Loucy (cell line): ENCODE measurements at regions not wholly inside any gene's neighbourhood (a gene's known extent, or its start where the extent isn't known, plus 50 kb on each side); places are given as distances from the start of the nearest gene placed in this dataset.

Experiments used
- H2AFZ ChIP-seq: fragments of 200-600 bp; sonication (generic); 2 replicates; pipeline ENCODE4 v1.6.0; 2016; ENCODE audit warnings: antibody characterized with exemption, mild to moderate bottlenecking, low read length, moderate library complexity
- H3F3A ChIP-seq: fragments of 200-600 bp; 2 replicates; pipeline ENCODE4 v1.6.0; 2016; ENCODE audit warnings: antibody characterized with exemption, low read depth, mild to moderate bottlenecking
- H3K27me3 ChIP-seq: fragments of 200-600 bp; sonication (generic); 2 replicates; pipeline ENCODE4 v1.6.1; 2014; ENCODE audit warnings: low read length, mild to moderate bottlenecking; ENCODE audit not compliant: insufficient read depth, poor library complexity, severe bottlenecking
- H3K36me3 ChIP-seq: fragments of 200-600 bp; sonication (generic); 2 replicates; pipeline ENCODE4 v1.6.1; 2016; ENCODE audit warnings: low read length; ENCODE audit not compliant: insufficient read depth
- H3K4me1 ChIP-seq: fragments of 200-600 bp; sonication (generic); 2 replicates; pipeline ENCODE4 v1.5.1; 2014; ENCODE audit warnings: low read length, mild to moderate bottlenecking; ENCODE audit not compliant: insufficient read depth, poor library complexity, severe bottlenecking
- H3K4me2 ChIP-seq: fragments of 200-600 bp; sonication (generic); 2 replicates; pipeline ENCODE4 v1.6.0; 2014; ENCODE audit warnings: antibody characterized with exemption, low read length, low read depth, mild to moderate bottlenecking; ENCODE audit not compliant: poor library complexity, severe bottlenecking
- H3K4me3 ChIP-seq: fragments of 200-600 bp; sonication (generic); 2 replicates; pipeline ENCODE4 v1.5.1; 2014; ENCODE audit warnings: low read length, mild to moderate bottlenecking, mixed read lengths; ENCODE audit not compliant: poor library complexity, severe bottlenecking
- H3K79me2 ChIP-seq: fragments of 200-600 bp; sonication (generic); 2 replicates; pipeline ENCODE4 v1.6.1; 2014; ENCODE audit warnings: low read length; ENCODE audit not compliant: insufficient read depth
- H3K9ac ChIP-seq: fragments of 200-600 bp; sonication (generic); 2 replicates; pipeline ENCODE4 v1.6.0; 2014; ENCODE audit warnings: mild to moderate bottlenecking, low read depth, low read length, moderate library complexity; ENCODE audit not compliant: poor library complexity, severe bottlenecking
- H3K9me2 ChIP-seq: fragments of 200-600 bp; sonication (generic); replicated peaks from 2 replicates; pipeline ENCODE4 v1.6.1; 2016; ENCODE audit warnings: low read depth, low read length, mixed read lengths
- H3K9me3 ChIP-seq: fragments of 200-600 bp; sonication (generic); 2 replicates; pipeline ENCODE4 v1.6.1; 2014; ENCODE audit warnings: mild to moderate bottlenecking, antibody characterized with exemption, low read length, low read depth; ENCODE audit not compliant: insufficient read depth
- H4K20me1 ChIP-seq: fragments of 200-600 bp; sonication (generic); 2 replicates; pipeline ENCODE4 v1.6.0; 2014; ENCODE audit warnings: antibody characterized with exemption, low read length, mild to moderate bottlenecking; ENCODE audit not compliant: insufficient read depth, poor library complexity, severe bottlenecking
- CTCF ChIP-seq: fragments of 200-600 bp; sonication (generic); conservative IDR thresholded peaks from 2 replicates; pipeline ENCODE4 v1.5.1; 2014; ENCODE audit warnings: mild to moderate bottlenecking, antibody characterized with exemption, low read length
- EZH2phosphoT487 ChIP-seq: fragments of 200-600 bp; IDR thresholded peaks from 2 replicates; pipeline ENCODE4 v1.6.1; 2018; ENCODE audit warnings: antibody characterized with exemption, mild to moderate bottlenecking, moderate library complexity, borderline replicate concordance

DNA sequence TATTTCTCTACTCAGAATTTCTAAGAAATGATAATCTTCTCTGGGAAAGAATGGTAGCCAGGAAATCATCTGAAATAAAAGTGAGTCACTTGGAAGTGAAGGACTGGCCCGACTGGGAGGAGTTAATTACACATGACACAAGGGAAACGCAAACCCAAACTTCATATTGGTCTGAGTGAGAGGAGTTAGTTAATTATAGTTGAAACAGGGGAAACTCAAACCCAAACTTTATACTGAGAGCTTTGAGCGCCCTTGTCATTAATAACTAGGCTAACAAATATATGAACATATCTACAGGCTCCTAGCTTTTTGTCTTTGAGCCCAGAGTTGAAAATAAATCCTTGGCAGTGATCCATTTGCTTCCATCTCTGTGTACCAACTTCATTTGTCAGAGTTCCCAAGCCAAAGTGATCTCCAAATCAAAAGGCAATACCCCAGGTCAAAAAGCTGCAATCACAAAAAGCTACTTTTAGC lies 187.8 kb upstream of the COL3A1 start:
- no peaks in the 10 kb centered on the region for H4K20me1 ChIP-seq
- H3K9ac ChIP-seq: no peak overlapping the region
- H3K9me3 ChIP-seq: no peaks in the 10 kb centered on the region
- H3K36me3 ChIP-seq: no peaks in the 10 kb centered on the region
- no peak overlapping the region for H3K4me3 ChIP-seq
- H3K9me2 ChIP-seq: no peaks in the 10 kb centered on the region
- no peaks in the 10 kb centered on the region for H3F3A ChIP-seq
- H3K4me1 ChIP-seq: no peaks in the 10 kb centered on the region
- no peak overlapping the region for H2AFZ ChIP-seq
- H3K4me2 ChIP-seq: no peak overlapping the region
- H3K27me3 ChIP-seq: no peaks in the 10 kb centered on the region
- no peaks in the 10 kb centered on the region for H3K79me2 ChIP-seq
- TF ChIP-seq CTCF (no peak), EZH2phosphoT487 (no peak)

DNA sequence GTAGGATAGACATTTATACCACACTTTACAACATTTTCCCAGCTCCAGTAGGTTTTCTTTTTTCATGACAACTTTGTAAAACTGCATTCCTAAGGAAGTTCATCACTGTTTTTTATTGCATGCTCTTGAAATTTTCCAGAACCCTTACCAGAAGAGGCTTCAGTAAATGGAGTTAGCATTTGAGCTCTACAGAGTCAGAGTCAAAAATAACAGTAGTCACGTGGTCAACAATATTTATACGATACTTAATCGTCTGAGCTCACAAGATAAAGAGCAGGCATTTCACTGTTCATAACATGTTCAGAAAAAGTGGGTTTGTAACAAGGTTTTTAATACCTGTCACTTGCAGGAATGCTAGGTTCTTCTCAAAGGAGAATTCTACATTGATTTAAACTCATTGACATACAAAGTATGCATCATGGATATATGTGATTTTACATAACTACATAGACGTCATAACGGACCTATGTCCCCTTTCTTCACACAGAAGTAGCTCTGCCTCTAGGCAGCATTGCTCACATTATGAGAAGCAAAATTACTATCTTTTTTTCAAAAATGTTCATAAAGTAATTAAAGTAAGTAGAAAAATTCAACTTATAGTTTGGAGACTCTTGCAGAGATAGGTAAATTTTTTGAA lies 187.0 kb upstream of the COL3A1 start:
- TF ChIP-seq CTCF (no peak), EZH2phosphoT487 (no peak)
- H3K4me3 ChIP-seq: no peak overlapping the region
- no peaks in the 10 kb centered on the region for H3K9me3 ChIP-seq
- H4K20me1 ChIP-seq: no peaks in the 10 kb centered on the region
- H3K4me1 ChIP-seq: no peaks in the 10 kb centered on the region
- H3K36me3 ChIP-seq: no peaks in the 10 kb centered on the region
- H3K4me2 ChIP-seq: no peak overlapping the region
- no peaks in the 10 kb centered on the region for H3K9me2 ChIP-seq
- no peak overlapping the region for H3K9ac ChIP-seq
- no peak overlapping the region for H2AFZ ChIP-seq
- no peaks in the 10 kb centered on the region for H3K27me3 ChIP-seq
- H3F3A ChIP-seq: no peaks in the 10 kb centered on the region
- H3K79me2 ChIP-seq: no peaks in the 10 kb centered on the region

GRCh38 chr2:188787658-188788240 lies 186.4 kb upstream of the COL3A1 start:
- Histone ChIP-seq H4K20me1 (no peaks in the 10 kb centered on the region), H3K4me1 (no peaks in the 10 kb centered on the region), H3F3A (no peaks in the 10 kb centered on the region), H3K27me3 (no peaks in the 10 kb centered on the region), H3K9ac (no peak overlapping the region), H3K9me2 (no peaks in the 10 kb centered on the region), H2AFZ (no peak overlapping the region), H3K36me3 (no peaks in the 10 kb centered on the region), H3K9me3 (no peaks in the 10 kb centered on the region), H3K79me2 (no peaks in the 10 kb centered on the region), H3K4me2 (no peak overlapping the region), H3K4me3 (no peak overlapping the region)
- TF ChIP-seq CTCF (no peak), EZH2phosphoT487 (no peak)
